WI38 (cell line): ENCODE measurements at regions not wholly inside any gene's neighbourhood (a gene's known extent, or its start where the extent isn't known, plus 50 kb on each side); places are given as distances from the start of the nearest gene placed in this dataset.

Experiments
- H3K4me3 ChIP-seq: 2 replicates; pipeline ENCODE4 v1.5.1; 2011; ENCODE audit warnings: low read depth, mild to moderate bottlenecking, control low read depth, low read length
- CTCF ChIP-seq: IDR thresholded peaks from 2 replicates; pipeline ENCODE4 v1.5.1; 2012; ENCODE audit warnings: low read depth, mild to moderate bottlenecking, control low read depth, low read length

GRCh38 chr9:80789831-80790230 is 899.5 kb downstream of the TLE1 start:
- no peak overlapping the region for H3K4me3 ChIP-seq
- TF ChIP-seq CTCF = no peak

GRCh38 chr9:80787636-80788035 is 901.7 kb downstream of the TLE1 start:
- no peak for TF ChIP-seq CTCF
- H3K4me3 ChIP-seq = no peak overlapping the region

- no peak for TF ChIP-seq CTCF
- no peak overlapping the region for H3K4me3 ChIP-seq
These were observed 904.7 kb downstream of the TLE1 start for GRCh38 chr9:80784647-80785046.

GRCh38 chr9:80775971-80776370 is 913.4 kb downstream of the TLE1 start:
- no peak for TF ChIP-seq CTCF
- H3K4me3 ChIP-seq = no peak overlapping the region

GRCh38 chr9:80775530-80775929 is 913.8 kb downstream of the TLE1 start:
- no peak overlapping the region for H3K4me3 ChIP-seq
- no peak for TF ChIP-seq CTCF

- H3K4me3 ChIP-seq = no peak overlapping the region
These were observed 917.6 kb downstream of the TLE1 start for GRCh38 chr9:80771555-80772347.

GRCh38 chr9:80763536-80763935 is 925.8 kb downstream of the TLE1 start:
- TF ChIP-seq CTCF = no peak
- H3K4me3 ChIP-seq = no peak overlapping the region

More at GRCh38 chr9:80771555-80772347, 917.6 kb downstream of the TLE1 start:
- TF ChIP-seq CTCF = no peak
